ENCODE measurements at regions not wholly inside any gene's neighbourhood (a gene's known extent, or its start where the extent isn't known, plus 50 kb on each side); places are given as distances from the start of the nearest gene placed in this dataset.

DNA sequence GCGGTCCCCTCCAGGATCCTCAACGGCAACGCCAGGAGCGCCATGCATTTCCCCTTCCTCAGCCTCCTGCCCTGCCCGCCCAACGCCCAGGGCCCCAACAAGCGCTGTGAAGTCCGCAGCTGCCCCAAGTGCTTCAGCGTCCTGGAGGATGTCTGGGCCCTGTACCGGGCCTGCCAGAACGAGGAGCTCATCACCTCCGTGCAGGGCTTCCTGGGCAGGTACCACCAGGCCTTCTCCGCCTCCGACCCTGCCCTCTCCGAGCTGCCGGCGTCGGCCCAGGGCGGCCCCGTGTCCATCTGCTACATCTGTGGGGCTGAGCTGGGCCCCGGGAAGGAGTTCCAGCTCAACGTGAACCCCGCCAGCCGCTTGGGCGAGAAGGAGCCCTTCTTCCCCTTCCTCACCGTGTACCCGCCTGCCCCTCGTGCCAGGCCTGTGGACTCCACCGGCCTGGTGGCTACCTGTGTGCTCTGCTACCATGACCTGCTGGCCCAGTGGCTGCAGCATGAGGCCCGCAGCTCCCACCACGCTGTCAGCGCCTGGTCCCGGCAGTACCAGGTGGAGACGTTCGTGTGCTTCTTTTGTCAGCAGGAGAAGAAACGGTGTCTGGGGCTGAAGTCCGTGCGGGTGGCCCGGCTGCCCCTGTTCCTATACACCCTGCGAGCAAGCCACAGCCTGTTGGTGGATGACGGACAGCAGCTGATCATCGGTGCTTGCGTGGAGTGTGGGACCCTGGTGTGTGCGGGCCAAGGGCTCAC lies 58.9 kb upstream of the CIBAR2 start (continued):
- no peak for TF ChIP-seq ZFP37 (CRISPR knock-in tag; IDR thresholded peaks at IDR 0.05; ENCODE audit: borderline replicate concordance)
- 0 out of 2 replicates have a peak, but pooled peaks have one; percentile 11 for TF ChIP-seq NR2C2 (CRISPR knock-in tag; IDR thresholded peaks at IDR 0.05; ENCODE audit: borderline replicate concordance)
- TF ChIP-seq HNRNPK (IDR thresholded peaks at IDR 0.05; ENCODE audit: low read depth, low read length, poor library complexity, severe bottlenecking): no peak
- TF ChIP-seq, protein P1, sequence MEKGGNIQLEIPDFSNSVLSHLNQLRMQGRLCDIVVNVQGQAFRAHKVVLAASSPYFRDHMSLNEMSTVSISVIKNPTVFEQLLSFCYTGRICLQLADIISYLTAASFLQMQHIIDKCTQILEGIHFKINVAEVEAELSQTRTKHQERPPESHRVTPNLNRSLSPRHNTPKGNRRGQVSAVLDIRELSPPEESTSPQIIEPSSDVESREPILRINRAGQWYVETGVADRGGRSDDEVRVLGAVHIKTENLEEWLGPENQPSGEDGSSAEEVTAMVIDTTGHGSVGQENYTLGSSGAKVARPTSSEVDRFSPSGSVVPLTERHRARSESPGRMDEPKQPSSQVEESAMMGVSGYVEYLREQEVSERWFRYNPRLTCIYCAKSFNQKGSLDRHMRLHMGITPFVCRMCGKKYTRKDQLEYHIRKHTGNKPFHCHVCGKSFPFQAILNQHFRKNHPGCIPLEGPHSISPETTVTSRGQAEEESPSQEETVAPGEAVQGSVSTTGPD (CRISPR knock-in tag; IDR thresholded peaks at IDR 0.05): no peak
- no peak for TF ChIP-seq MAFG (CRISPR knock-in tag; IDR thresholded peaks at IDR 0.05)
- TF ChIP-seq, protein P2, sequence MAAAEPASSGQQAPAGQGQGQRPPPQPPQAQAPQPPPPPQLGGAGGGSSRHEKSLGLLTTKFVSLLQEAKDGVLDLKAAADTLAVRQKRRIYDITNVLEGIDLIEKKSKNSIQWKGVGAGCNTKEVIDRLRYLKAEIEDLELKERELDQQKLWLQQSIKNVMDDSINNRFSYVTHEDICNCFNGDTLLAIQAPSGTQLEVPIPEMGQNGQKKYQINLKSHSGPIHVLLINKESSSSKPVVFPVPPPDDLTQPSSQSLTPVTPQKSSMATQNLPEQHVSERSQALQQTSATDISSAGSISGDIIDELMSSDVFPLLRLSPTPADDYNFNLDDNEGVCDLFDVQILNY (CRISPR knock-in tag; conservative IDR thresholded peaks at IDR 0.05): no peak
- TF ChIP-seq POLR2G (IDR thresholded peaks at IDR 0.05; ENCODE audit: low read depth, low read length): no peak
- TF ChIP-seq, protein P3, sequence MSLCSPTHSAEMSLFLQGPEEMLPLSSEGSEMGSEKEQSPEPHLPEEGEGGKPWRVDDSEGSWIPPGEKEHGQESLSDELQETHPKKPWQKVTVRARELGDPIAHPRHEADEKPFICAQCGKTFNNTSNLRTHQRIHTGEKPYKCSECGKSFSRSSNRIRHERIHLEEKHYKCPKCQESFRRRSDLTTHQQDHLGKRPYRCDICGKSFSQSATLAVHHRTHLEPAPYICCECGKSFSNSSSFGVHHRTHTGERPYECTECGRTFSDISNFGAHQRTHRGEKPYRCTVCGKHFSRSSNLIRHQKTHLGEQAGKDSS (CRISPR knock-in tag; IDR thresholded peaks at IDR 0.05; ENCODE audit: borderline replicate concordance, low read depth): 0 out of 2 replicates have a peak, but pooled peaks have one; percentile 38
- TF ChIP-seq PPARG (CRISPR knock-in tag; conservative IDR thresholded peaks at IDR 0.05): no peak
- TF ChIP-seq ZNF235 (CRISPR knock-in tag; IDR thresholded peaks at IDR 0.05; ENCODE audit: borderline replicate concordance): no peak; the same call in 1 of the 2 replicates
- no peak for TF ChIP-seq CCDC6 (CRISPR knock-in tag; IDR thresholded peaks at IDR 0.05)
- no peak for TF ChIP-seq SRF (IDR thresholded peaks at IDR 0.05; ENCODE audit: low read depth, low read length)
- no peak for TF ChIP-seq HNRNPH1 (optimal IDR thresholded peaks at IDR 0.05; ENCODE audit: low read depth, low read length)
- TF ChIP-seq ATF7-NPFF (CRISPR knock-in tag; IDR thresholded peaks at IDR 0.05; ENCODE audit: low read depth): no peak
- peak; percentile 43; the same call in 1 of the 2 replicates for TF ChIP-seq HIVEP1 (CRISPR knock-in tag; IDR thresholded peaks at IDR 0.05)
- TF ChIP-seq, protein P4, sequence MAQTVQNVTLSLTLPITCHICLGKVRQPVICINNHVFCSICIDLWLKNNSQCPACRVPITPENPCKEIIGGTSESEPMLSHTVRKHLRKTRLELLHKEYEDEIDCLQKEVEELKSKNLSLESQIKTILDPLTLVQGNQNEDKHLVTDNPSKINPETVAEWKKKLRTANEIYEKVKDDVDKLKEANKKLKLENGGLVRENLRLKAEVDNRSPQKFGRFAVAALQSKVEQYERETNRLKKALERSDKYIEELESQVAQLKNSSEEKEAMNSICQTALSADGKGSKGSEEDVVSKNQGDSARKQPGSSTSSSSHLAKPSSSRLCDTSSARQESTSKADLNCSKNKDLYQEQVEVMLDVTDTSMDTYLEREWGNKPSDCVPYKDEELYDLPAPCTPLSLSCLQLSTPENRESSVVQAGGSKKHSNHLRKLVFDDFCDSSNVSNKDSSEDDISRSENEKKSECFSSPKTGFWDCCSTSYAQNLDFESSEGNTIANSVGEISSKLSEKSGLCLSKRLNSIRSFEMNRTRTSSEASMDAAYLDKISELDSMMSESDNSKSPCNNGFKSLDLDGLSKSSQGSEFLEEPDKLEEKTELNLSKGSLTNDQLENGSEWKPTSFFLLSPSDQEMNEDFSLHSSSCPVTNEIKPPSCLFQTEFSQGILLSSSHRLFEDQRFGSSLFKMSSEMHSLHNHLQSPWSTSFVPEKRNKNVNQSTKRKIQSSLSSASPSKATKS (CRISPR knock-in tag; IDR thresholded peaks at IDR 0.05): no peak
- no peak for TF ChIP-seq ZSCAN20 (CRISPR knock-in tag; IDR thresholded peaks at IDR 0.05; ENCODE audit: borderline replicate concordance)
- TF ChIP-seq, protein P5, sequence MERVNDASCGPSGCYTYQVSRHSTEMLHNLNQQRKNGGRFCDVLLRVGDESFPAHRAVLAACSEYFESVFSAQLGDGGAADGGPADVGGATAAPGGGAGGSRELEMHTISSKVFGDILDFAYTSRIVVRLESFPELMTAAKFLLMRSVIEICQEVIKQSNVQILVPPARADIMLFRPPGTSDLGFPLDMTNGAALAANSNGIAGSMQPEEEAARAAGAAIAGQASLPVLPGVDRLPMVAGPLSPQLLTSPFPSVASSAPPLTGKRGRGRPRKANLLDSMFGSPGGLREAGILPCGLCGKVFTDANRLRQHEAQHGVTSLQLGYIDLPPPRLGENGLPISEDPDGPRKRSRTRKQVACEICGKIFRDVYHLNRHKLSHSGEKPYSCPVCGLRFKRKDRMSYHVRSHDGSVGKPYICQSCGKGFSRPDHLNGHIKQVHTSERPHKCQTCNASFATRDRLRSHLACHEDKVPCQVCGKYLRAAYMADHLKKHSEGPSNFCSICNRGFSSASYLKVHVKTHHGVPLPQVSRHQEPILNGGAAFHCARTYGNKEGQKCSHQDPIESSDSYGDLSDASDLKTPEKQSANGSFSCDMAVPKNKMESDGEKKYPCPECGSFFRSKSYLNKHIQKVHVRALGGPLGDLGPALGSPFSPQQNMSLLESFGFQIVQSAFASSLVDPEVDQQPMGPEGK (CRISPR knock-in tag; IDR thresholded peaks at IDR 0.05): no peak
- TF ChIP-seq ZNF747 (CRISPR knock-in tag; IDR thresholded peaks at IDR 0.05; ENCODE audit: borderline replicate concordance): no peak
- TF ChIP-seq SOX6 (IDR thresholded peaks at IDR 0.05): no peak
- no peak; the same call in 1 of the 2 replicates for TF ChIP-seq SOX6 (CRISPR knock-in tag; IDR thresholded peaks at IDR 0.05)
- no peak for TF ChIP-seq PAF1 (CRISPR knock-in tag; IDR thresholded peaks at IDR 0.05)
- TF ChIP-seq DR1 (CRISPR knock-in tag; IDR thresholded peaks at IDR 0.05): no peak
